ENCODE measurements at regions not wholly inside any gene's neighbourhood (a gene's known extent, or its start where the extent isn't known, plus 50 kb on each side); places are given as distances from the start of the nearest gene placed in this dataset.

DNA sequence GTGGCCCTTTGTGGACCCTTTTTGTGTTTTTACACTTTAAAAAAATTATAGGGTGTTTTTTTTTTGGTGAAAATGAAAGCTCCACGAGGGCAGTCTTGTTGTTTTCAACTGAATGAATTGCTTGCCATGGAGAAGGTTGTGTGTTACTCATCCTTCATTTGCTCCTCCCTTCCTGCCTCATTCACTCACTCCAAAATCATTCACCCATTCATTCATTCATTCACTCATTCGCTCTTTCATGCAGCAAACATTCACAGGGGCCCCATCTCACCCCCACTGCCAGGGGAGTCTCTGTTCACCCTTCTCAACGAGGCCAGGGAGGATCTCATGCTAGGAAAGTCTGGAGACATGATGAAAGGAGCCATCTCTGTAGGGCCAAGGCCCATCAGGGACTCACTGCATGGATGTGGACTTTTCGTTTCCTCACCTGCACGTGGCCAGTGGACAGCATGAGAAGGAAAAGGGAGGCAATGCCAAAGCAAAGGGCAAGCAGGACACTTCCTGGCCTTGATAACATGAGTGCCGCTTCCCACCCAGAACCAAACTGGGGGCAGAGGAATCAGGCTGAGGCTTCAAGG, 62.8 kb upstream of the COL13A1 start:
- H3K4me3 ChIP-seq (ENCODE audit: low read depth, low read length) = no peak overlapping the region
- TF ChIP-seq, protein P1, sequence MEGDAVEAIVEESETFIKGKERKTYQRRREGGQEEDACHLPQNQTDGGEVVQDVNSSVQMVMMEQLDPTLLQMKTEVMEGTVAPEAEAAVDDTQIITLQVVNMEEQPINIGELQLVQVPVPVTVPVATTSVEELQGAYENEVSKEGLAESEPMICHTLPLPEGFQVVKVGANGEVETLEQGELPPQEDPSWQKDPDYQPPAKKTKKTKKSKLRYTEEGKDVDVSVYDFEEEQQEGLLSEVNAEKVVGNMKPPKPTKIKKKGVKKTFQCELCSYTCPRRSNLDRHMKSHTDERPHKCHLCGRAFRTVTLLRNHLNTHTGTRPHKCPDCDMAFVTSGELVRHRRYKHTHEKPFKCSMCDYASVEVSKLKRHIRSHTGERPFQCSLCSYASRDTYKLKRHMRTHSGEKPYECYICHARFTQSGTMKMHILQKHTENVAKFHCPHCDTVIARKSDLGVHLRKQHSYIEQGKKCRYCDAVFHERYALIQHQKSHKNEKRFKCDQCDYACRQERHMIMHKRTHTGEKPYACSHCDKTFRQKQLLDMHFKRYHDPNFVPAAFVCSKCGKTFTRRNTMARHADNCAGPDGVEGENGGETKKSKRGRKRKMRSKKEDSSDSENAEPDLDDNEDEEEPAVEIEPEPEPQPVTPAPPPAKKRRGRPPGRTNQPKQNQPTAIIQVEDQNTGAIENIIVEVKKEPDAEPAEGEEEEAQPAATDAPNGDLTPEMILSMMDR (IDR thresholded peaks at IDR 0.05; ENCODE audit: low read depth, low read length) = no peak
- no peak for DNase-seq (ENCODE audit: low read depth, low spot score)
- in situ Hi-C loops (cut with HindIII; ENCODE audit: low sequenced_read_pairs) = no loop called here

DNA sequence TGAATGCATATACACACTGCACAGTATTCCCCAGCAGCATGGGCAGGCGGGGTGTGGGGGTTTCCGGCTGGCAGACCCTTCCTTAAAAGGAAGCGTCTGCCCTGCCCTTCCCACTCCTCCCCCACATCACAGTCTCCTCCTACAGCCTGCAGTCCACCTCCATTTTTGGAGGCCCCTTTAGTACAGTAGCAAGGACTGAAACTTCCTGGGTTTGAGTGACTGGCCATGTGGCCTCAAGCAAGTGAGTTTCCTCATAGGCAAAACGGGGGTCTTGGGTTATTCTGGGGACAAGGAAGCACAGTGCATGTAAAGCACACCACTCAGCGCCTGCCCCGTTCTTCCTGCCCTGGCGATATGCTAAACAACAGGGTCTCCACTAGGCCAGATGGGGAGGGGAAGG, 62.1 kb upstream of the COL13A1 start:
- no peak for DNase-seq (ENCODE audit: low read depth, low spot score)

DNA sequence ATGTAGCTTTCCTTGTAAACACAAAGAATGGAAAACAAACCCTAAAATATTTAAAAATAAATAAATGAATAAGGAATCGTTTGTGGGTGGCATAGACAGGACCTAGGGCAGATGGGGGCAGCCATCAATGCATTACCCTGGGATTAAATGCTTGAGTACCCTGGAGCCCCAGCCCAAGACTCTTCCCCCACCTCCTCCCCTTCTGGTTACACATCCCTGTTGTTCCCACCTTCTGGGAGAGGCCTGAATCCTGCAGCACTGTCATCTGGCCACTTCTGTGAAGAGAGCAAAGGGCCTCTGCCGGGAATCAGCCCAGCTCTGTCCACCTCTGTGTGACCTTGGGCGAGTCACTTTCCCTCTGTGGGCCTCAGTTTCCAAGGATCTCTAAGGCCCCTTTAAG, 61.6 kb upstream of the COL13A1 start:
- H3K4me3 ChIP-seq (ENCODE audit: low read depth, low read length) = no peak overlapping the region
- TF ChIP-seq, protein P1 (IDR thresholded peaks at IDR 0.05; ENCODE audit: low read depth, low read length) = no peak
- DNase-seq (ENCODE audit: low read depth, low spot score) = no peak
- in situ Hi-C loops (cut with HindIII; ENCODE audit: low sequenced_read_pairs) = no loop called here

More for the DNA sequence above, 62.1 kb upstream of the COL13A1 start:
- no peak overlapping the region for H3K4me3 ChIP-seq (ENCODE audit: low read depth, low read length)
- in situ Hi-C loops (cut with HindIII; ENCODE audit: low sequenced_read_pairs) = no loop called here
- TF ChIP-seq, protein P1 (IDR thresholded peaks at IDR 0.05; ENCODE audit: low read depth, low read length) = no peak

DNA sequence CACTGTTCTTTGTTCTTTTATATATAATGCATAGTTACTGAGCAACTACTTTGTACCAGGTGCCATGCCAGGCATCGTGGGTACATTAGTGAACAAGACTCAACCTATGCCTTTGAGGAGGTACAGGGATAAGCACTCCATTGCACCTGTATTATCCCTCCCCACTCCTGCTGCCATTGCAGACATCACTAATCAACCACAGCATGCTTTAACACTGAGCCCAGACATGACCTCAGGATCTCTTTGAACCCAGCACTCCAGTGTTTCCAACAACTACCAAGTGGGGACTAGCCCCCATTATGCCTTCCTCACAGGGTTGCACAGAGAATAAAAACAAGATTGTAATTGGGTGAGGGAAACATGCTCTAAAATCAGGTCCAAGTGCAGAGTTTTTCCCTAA, 60.5 kb upstream of the COL13A1 start:
- H3K4me3 ChIP-seq (ENCODE audit: low read depth, low read length) = no peak overlapping the region
- TF ChIP-seq, protein P1 (IDR thresholded peaks at IDR 0.05; ENCODE audit: low read depth, low read length) = no peak
- in situ Hi-C loops (cut with HindIII; ENCODE audit: low sequenced_read_pairs) = no loop called here
- no peak for DNase-seq (ENCODE audit: low read depth, low spot score)

DNA sequence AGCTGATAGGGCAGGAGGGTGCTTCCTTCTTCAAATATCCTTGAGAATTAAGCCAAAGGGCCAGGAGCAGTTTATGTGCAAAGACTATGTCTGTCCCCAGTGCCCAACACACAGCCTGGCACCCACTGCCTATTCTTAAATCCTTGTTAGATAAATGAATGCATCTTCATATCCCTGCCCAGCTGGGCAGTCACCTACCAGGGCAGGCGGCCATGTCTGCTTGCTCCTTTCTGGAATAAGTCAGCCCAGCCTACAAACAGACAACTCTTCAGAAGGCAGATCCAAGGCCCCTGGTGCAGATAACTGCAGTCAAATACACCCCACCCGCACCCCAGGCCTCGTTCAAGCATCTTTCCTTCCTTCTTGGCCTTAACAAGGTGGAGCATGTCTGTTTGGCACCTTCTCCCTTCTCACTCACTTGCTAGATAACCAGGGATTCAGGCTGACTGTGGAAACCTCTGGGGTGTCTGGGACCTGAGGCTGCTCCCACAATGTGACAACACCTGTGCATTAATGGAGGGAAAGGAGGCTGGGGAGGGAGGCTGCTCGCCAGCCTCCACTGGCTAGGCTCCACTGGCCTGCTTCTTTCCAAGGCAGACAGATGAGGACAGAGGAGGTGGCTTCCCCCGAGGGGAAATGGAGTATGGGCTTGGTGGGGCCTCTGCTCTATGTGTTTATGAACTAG, 59.9 kb upstream of the COL13A1 start:
- TF ChIP-seq, protein P1 (IDR thresholded peaks at IDR 0.05; ENCODE audit: low read depth, low read length) = no peak
- DNase-seq (ENCODE audit: low read depth, low spot score) = no peak
- in situ Hi-C loops (cut with HindIII; ENCODE audit: low sequenced_read_pairs) = no loop called here
- H3K4me3 ChIP-seq (ENCODE audit: low read depth, low read length) = no peak overlapping the region

DNA sequence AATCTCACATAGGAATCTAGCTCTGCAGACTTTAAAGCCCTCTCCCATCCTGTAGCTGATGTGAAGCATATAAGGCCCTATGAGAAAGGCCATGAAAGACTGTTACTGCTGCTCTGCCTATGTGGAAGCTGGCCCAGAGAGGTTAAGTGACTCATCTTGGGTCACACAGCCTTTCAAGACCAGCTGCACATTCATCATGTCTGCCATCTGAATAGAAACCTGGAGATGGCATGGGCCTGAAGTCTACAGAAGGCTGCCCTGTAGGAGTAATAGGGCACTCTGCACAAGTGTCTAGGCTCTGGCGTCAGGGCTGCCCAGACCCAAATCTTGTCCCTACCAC, 59.4 kb upstream of the COL13A1 start:
- in situ Hi-C loops (cut with HindIII; ENCODE audit: low sequenced_read_pairs) = no loop called here
- H3K4me3 ChIP-seq (ENCODE audit: low read depth, low read length) = no peak overlapping the region
- no peak for DNase-seq (ENCODE audit: low read depth, low spot score)
- TF ChIP-seq, protein P1 (IDR thresholded peaks at IDR 0.05; ENCODE audit: low read depth, low read length) = no peak

Measured in astrocyte of the spinal cord (primary cell).